PC-9 (cell line): ENCODE measurements at regions not wholly inside any gene's neighbourhood (a gene's known extent, or its start where the extent isn't known, plus 50 kb on each side); places are given as distances from the start of the nearest gene placed in this dataset.
A peak's percentile ranks its signal among the peaks of the same experiment; 100 is the strongest.

Experiments used
- BruUV-seq: library from RNA; stranded (reverse); fragments of 400-500 nt; replicated peaks from 2 replicates; lab custom pipeline; 2021; lab: Mats Ljungman, UMichigan
- CTCF ChIA-PET: fragments of 300-600 bp; sonication (Branson Sonifier 250); formaldehyde crosslinking; loops from one replicate; lab custom pipeline; 2022; ENCODE audit warnings: antibody characterized with exemption; lab: Charles Lee
- POLR2A ChIA-PET: fragments of 300-600 bp; sonication (Branson Sonifier 250); formaldehyde crosslinking; loops from one replicate; lab custom pipeline; 2022; ENCODE audit warnings: antibody characterized with exemption; ENCODE audit not compliant: unreplicated experiment; lab: Charles Lee
- DNase-seq, 2 experiments: peaks; one replicate each; pipeline versions ENCODE4 v3.0.0 to v3.0.0-alpha.2; 2015 to 2022; ENCODE audit warnings: mixed read lengths in 1 of 2
- H2AFZ ChIP-seq: fragments of 200-600 bp; sonication (generic); 2 replicates; pipeline ENCODE4 v1.8.1; 2017; ENCODE audit warnings: antibody characterized with exemption
- H3F3A ChIP-seq: fragments of 200-600 bp; sonication (generic); 2 replicates; pipeline ENCODE4 v1.8.1; 2017; ENCODE audit warnings: antibody characterized with exemption, mild to moderate bottlenecking, low read depth; ENCODE audit not compliant: insufficient read depth
- H3K27ac ChIP-seq: fragments of 200-600 bp; sonication (generic); 2 replicates; pipeline ENCODE4 v1.6.1; 2016; ENCODE audit warnings: mixed run types
- H3K27me3 ChIP-seq: fragments of 200-600 bp; sonication (generic); 2 replicates; pipeline ENCODE4 v1.6.1; 2016; ENCODE audit warnings: low read depth, mixed run types; ENCODE audit not compliant: insufficient read depth
- H3K36me3 ChIP-seq: fragments of 200-600 bp; sonication (generic); 2 replicates; pipeline ENCODE4 v1.6.1; 2016; ENCODE audit warnings: low read depth, mixed run types
- H3K4me1 ChIP-seq: fragments of 200-600 bp; sonication (generic); replicated peaks from 2 replicates; pipeline ENCODE4 v1.6.1; 2016; ENCODE audit warnings: mixed run types; ENCODE audit not compliant: insufficient read depth
- H3K4me2 ChIP-seq: fragments of 200-600 bp; sonication (generic); 2 replicates; pipeline ENCODE4 v1.6.1; 2017; ENCODE audit warnings: mixed run types
- H3K4me3 ChIP-seq: fragments of 200-600 bp; sonication (generic); 2 replicates; pipeline ENCODE4 v1.6.1; 2016; ENCODE audit warnings: mixed run types
- H3K79me2 ChIP-seq: fragments of 200-600 bp; sonication (generic); 2 replicates; pipeline ENCODE4 v1.6.1; 2017; ENCODE audit warnings: low read depth, mixed run types
- H3K9me2 ChIP-seq: fragments of 200-600 bp; sonication (generic); 2 replicates; pipeline ENCODE4 v1.8.1; 2017; ENCODE audit warnings: mild to moderate bottlenecking; ENCODE audit not compliant: insufficient read depth
- H3K9me3 ChIP-seq: fragments of 200-600 bp; sonication (generic); 2 replicates; pipeline ENCODE4 v1.8.1; 2016; ENCODE audit warnings: low read depth; ENCODE audit not compliant: insufficient read depth
- H4K20me1 ChIP-seq: fragments of 200-600 bp; sonication (generic); 2 replicates; pipeline ENCODE4 v1.8.1; 2017; ENCODE audit not compliant: insufficient read depth
- CTCF ChIP-seq: fragments of 200-600 bp; sonication (generic); conservative IDR thresholded peaks from 2 replicates; pipeline ENCODE4 v1.6.1; 2017; ENCODE audit warnings: mixed run types, antibody characterized with exemption, mild to moderate bottlenecking, moderate library complexity
- EZH2 ChIP-seq: fragments of 200-600 bp; sonication (generic); IDR thresholded peaks from 2 replicates; pipeline ENCODE4 v1.8.0; 2017; ENCODE audit warnings: antibody characterized with exemption, low read depth
- intact Hi-C: fragments of 100-400 bp; cut with micrococcal nuclease; formaldehyde crosslinking; loops from one replicate; pipeline ENCODE4 v1.10.0; 2022; ENCODE audit not compliant: unreplicated experiment

GRCh38 chr3:106215047-106215446 lies 346.2 kb upstream of the CBLB start:
- Histone ChIP-seq H3K4me2 (no peak overlapping the region), H3K79me2 (no peaks in the 10 kb centered on the region), H3F3A (no peaks in the 10 kb centered on the region), H3K27ac (no peak overlapping the region), H3K4me1 (no peaks in the 10 kb centered on the region), H2AFZ (peak overlapping the region; percentile 6; the same call in 1 of the 2 replicates), H3K27me3 (no peaks in the 10 kb centered on the region), H3K36me3 (no peaks in the 10 kb centered on the region), H3K9me3 (0 out of 2 replicates have a peak, but pooled peaks cover 3% of the 10 kb centered on the region), H3K4me3 (no peak overlapping the region), H4K20me1 (no peaks in the 10 kb centered on the region), H3K9me2 (no peaks in the 10 kb centered on the region)
- POLR2A ChIA-PET, result no interaction called here
- no TSS peak for BruUV-seq
- no peak for TF ChIP-seq EZH2
- intact Hi-C loops, result no loop called here
- CTCF ChIA-PET, result no interaction called here
- DNase-seq, result no peak

GRCh38 chr3:106217745-106218144 lies 348.9 kb upstream of the CBLB start:
- no peak overlapping the region for H3K27ac ChIP-seq
- no peaks in the 10 kb centered on the region for H3K27me3 ChIP-seq
- H3K4me1 ChIP-seq, result no peaks in the 10 kb centered on the region
- H2AFZ ChIP-seq, result peak overlapping the region; percentile 8; the same call in 1 of the 2 replicates
- H3K9me2 ChIP-seq, result no peaks in the 10 kb centered on the region
- ChIA-PET POLR2A (no interaction called here), CTCF (no interaction called here)
- H3K36me3 ChIP-seq, result no peaks in the 10 kb centered on the region
- no peaks in the 10 kb centered on the region for H3F3A ChIP-seq
- H3K4me3 ChIP-seq, result no peak overlapping the region
- BruUV-seq, result no TSS peak
- no peaks in the 10 kb centered on the region for H3K79me2 ChIP-seq
- DNase-seq, result no peak
- H3K9me3 ChIP-seq, result peaks cover 7% of the 10 kb centered on the region; the same call in 1 of the 2 replicates
- H4K20me1 ChIP-seq, result no peaks in the 10 kb centered on the region
- intact Hi-C loops, result no loop called here
- no peak overlapping the region for H3K4me2 ChIP-seq
- TF ChIP-seq CTCF (no peak), EZH2 (no peak)

- Histone ChIP-seq H4K20me1 (no peaks in the 10 kb centered on the region), H3K4me2 (no peak overlapping the region), H3K79me2 (no peaks in the 10 kb centered on the region), H3K27me3 (no peaks in the 10 kb centered on the region), H3K9me3 (peaks cover 3% of the 10 kb centered on the region; the same call in 1 of the 2 replicates), H2AFZ (no peak overlapping the region), H3K4me3 (no peak overlapping the region), H3K36me3 (no peaks in the 10 kb centered on the region), H3K27ac (no peak overlapping the region), H3K9me2 (no peaks in the 10 kb centered on the region), H3F3A (no peaks in the 10 kb centered on the region), H3K4me1 (no peaks in the 10 kb centered on the region)
- POLR2A ChIA-PET, result no interaction called here
- intact Hi-C loops, result no loop called here
- no TSS peak for BruUV-seq
- TF ChIP-seq EZH2 (no peak), CTCF (no peak)
- no peak for DNase-seq
- CTCF ChIA-PET, result no interaction called here
Observed at GRCh38 chr3:106227068-106227467, 358.3 kb upstream of the CBLB start.

GRCh38 chr3:106228271-106228670 lies 359.5 kb upstream of the CBLB start:
- no peaks in the 10 kb centered on the region for H3K36me3 ChIP-seq
- no peaks in the 10 kb centered on the region for H3K9me2 ChIP-seq
- peak overlapping the region; percentile 10; the same call in 1 of the 2 replicates for H2AFZ ChIP-seq
- no peak for DNase-seq
- no peak overlapping the region for H3K4me3 ChIP-seq
- peaks cover 3% of the 10 kb centered on the region; the same call in 1 of the 2 replicates for H3K9me3 ChIP-seq
- H3K27me3 ChIP-seq, result no peaks in the 10 kb centered on the region
- H4K20me1 ChIP-seq, result no peaks in the 10 kb centered on the region
- no peak overlapping the region for H3K27ac ChIP-seq
- H3K79me2 ChIP-seq, result no peaks in the 10 kb centered on the region
- intact Hi-C loops, result no loop called here
- BruUV-seq, result no TSS peak
- no peaks in the 10 kb centered on the region for H3K4me1 ChIP-seq
- CTCF ChIA-PET, result no interaction called here
- POLR2A ChIA-PET, result no interaction called here
- no peaks in the 10 kb centered on the region for H3F3A ChIP-seq
- no peak for TF ChIP-seq CTCF
- no peak for TF ChIP-seq EZH2
- no peak overlapping the region for H3K4me2 ChIP-seq
